ENCODE measurements at regions not wholly inside any gene's neighbourhood (a gene's known extent, or its start where the extent isn't known, plus 50 kb on each side); places are given as distances from the start of the nearest gene placed in this dataset.

GRCh38 chr12:107558141-107558815, 127.3 kb upstream of the PWP1 start:
- no peak for DNase-seq
- H3K27me3 ChIP-seq = no peaks in the 10 kb centered on the region
- H3K4me3 ChIP-seq = no peak overlapping the region
- H3K9me3 ChIP-seq (replicated peaks in 1 of 3) = no peaks in the 10 kb centered on the region
- no peaks in the 10 kb centered on the region for H3K36me3 ChIP-seq (replicated peaks in 1 of 2)
- intact Hi-C loops (cut with DNase I) = no loop called here
- TF ChIP-seq CTCF (IDR thresholded peaks at IDR 0.05) = no peak
- TF ChIP-seq POLR2A (IDR thresholded peaks at IDR 0.05) = no peak
- H3K4me1 ChIP-seq (replicated peaks in 1 of 2) = no peaks in the 10 kb centered on the region
- 82 to 90% (median 83%) methylated on average over 9 of the region's 9 CpGs for WGBS, 4 donors
- H3K27ac ChIP-seq = no peak overlapping the region

- TF ChIP-seq POLR2A (IDR thresholded peaks at IDR 0.05) = no peak
- H3K27me3 ChIP-seq = no peaks in the 10 kb centered on the region
- H3K36me3 ChIP-seq (replicated peaks in 1 of 2) = no peaks in the 10 kb centered on the region
- no peak for DNase-seq
- WGBS, 4 donors = 51 to 68% (median 60%) methylated on average over 4 to 5 of the region's 5 CpGs
- intact Hi-C loops (cut with DNase I) = no loop called here
- H3K4me1 ChIP-seq (replicated peaks in 1 of 2) = no peaks in the 10 kb centered on the region
- H3K27ac ChIP-seq = no peak overlapping the region
- no peak overlapping the region for H3K4me3 ChIP-seq
- no peaks in the 10 kb centered on the region for H3K9me3 ChIP-seq (replicated peaks in 1 of 3)
These were observed 126.7 kb upstream of the PWP1 start for GRCh38 chr12:107558816-107559382.

- intact Hi-C loops (cut with DNase I) = no loop called here
- DNase-seq = no peak
- Histone ChIP-seq H3K27ac (no peak overlapping the region), H3K9me3 (replicated peaks in 1 of 3) (no peaks in the 10 kb centered on the region), H3K27me3 (no peaks in the 10 kb centered on the region), H3K4me3 (no peak overlapping the region), H3K36me3 (replicated peaks in 1 of 2) (no peaks in the 10 kb centered on the region), H3K4me1 (replicated peaks in 1 of 2) (no peaks in the 10 kb centered on the region)
- TF ChIP-seq POLR2A (IDR thresholded peaks at IDR 0.05) (no peak), CTCF (IDR thresholded peaks at IDR 0.05) (no peak)
- 86 to 92% (median 91%) methylated on average over 7 of the region's 7 CpGs for WGBS, 4 donors
These were observed 125.3 kb upstream of the PWP1 start for GRCh38 chr12:107560165-107560898.

DNA sequence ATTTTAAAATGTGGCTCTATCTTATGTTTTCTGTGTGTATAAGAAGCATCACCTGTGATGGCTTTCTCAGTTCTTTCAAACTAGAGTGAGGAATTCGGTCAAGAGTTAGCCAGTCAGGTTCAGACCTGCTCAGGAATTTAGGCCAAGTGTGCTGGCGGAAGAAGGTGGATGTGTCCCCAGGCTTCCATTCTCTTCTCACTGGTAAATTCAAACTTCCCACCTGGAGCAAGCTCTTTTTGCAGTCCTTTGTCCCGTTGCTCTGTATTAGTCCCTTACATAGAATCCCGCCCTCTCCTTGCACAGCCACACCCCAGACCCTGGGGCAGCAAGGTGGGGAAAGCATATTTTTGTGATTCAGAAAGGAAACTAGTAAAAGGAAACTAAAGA, 124.7 kb upstream of the PWP1 start:
- H3K9me3 ChIP-seq (replicated peaks in 1 of 3) = no peaks in the 10 kb centered on the region
- 89 to 96% (median 91%) methylated on average over 4 of the region's 4 CpGs for WGBS, 4 donors
- no peaks in the 10 kb centered on the region for H3K36me3 ChIP-seq (replicated peaks in 1 of 2)
- no peaks in the 10 kb centered on the region for H3K27me3 ChIP-seq
- no peak for TF ChIP-seq CTCF (IDR thresholded peaks at IDR 0.05)
- no peak for TF ChIP-seq POLR2A (IDR thresholded peaks at IDR 0.05)
- no peak overlapping the region for H3K27ac ChIP-seq
- no peaks in the 10 kb centered on the region for H3K4me1 ChIP-seq (replicated peaks in 1 of 2)
- H3K4me3 ChIP-seq = no peak overlapping the region
- intact Hi-C loops (cut with DNase I) = no loop called here
- no peak for DNase-seq
